ENCODE measurements at regions not wholly inside any gene's neighbourhood (a gene's known extent, or its start where the extent isn't known, plus 50 kb on each side); places are given as distances from the start of the nearest gene placed in this dataset.
A peak's percentile ranks its signal among the peaks of the same experiment; 100 is the strongest.

DNA sequence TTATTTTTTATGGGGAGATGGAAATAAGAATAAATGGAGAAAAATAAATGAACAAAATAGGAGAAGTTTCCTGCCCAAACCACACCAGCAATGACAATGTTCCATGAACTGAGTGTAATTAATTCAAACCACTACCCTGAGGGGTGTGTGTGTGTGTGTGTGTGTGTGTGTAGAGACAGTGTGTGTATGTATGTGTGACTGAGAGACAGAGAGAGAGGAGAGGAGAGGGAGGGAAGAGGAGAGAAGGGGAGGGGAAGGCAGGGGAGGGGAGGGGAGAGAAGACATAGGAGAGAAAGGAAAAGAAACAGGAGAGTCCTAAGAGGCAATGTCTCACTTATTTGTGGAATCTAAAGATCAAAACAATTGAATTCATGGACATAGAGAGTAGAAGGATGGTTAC, 65.0 kb upstream of the POU2AF1 start:
- no peak for DNase-seq

DNA sequence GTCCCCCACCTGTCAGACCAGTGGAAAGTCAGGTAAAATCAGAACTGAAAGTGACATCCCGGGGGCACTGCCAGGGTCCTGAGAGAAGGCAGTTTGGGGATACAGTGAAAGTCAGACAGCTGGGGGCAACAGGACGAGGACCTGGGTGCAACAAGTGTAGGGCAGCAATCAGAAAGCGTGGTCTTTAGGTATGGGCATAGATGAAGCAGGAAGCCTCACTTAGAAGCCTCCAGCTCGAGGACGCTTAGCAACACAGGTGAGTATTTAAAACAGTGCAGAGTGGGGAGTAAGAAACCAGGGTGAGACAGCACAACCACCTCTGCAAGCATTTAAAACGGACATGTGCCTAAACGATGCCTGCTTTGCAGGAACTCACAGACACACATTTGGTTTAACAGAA, 64.6 kb upstream of the POU2AF1 start:
- DNase-seq = no peak

DNA sequence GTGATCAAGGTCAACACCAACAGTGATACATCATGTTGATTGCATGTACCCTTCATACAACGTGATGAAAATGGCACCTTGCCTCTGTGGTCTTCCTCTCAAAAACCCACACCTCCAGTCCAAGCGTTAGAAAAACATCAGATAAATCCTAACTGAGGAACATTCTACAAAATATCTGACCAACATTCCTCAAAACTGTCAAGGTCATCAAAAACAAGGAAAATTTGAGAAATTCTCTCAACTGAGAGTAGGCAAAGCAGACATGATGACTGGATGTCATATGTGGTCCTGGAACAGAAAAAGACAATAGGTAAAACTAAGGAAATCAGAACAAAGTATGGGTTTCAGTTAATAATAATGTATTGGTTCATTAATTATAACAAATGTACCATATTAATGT, 64.0 kb upstream of the POU2AF1 start:
- DNase-seq = no peak

DNA sequence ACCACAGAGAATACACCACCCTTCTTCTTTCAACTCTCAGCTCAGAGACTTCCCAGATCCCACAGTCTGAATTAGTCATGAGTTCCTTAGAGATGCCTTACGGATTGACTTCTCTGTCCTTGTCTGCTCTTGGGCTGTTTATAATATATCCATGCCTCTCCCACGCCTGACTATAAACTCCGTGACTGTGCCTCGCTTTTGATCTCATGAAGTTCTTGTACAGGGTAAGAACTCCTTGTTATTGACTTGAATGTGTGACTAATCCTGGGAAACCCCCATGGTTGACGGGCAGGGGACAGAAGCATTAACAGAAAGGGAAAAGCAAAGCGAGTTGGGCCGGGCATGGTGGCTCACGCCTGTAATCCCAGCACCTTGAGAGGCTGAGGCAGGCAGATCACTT, 62.4 kb upstream of the POU2AF1 start:
- DNase-seq = peak; percentile 7

DNA sequence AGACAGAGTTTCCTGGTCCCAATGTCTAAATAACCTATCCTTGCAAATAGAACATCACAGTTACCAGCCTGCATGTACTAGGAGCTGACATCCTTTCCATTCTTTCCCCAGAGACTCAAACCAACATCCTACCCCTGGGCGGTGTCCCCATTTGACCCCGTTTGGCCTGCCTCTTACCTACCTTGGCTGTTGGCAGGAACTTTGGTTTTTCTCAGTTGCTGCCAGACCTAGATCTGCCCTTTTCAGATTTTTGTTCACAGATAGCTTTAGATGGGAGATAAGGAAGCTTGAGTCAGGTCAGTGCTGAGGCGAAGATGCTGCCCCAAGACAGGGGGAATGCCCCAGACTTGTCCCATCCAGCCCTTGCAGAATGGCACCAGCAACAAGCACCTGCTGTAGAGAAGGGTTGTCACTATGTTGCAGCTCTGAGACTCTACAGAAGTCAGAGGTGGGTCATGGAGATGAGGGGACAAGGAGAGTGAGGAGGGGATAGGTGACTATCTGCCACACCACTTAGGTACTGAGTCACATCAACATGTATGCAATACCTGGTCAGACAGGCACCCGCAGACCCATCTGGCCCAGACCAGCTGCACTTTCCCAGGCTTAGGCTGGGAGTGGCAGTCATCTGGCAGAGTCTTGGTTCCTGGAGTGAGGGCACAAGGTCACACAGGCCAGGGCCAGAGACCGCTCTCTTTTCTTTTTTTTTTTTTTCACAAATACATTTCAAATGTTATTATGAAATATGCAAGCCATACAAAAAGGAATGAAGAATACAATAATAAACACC, 61.5 kb upstream of the POU2AF1 start:
- DNase-seq = no peak

DNA sequence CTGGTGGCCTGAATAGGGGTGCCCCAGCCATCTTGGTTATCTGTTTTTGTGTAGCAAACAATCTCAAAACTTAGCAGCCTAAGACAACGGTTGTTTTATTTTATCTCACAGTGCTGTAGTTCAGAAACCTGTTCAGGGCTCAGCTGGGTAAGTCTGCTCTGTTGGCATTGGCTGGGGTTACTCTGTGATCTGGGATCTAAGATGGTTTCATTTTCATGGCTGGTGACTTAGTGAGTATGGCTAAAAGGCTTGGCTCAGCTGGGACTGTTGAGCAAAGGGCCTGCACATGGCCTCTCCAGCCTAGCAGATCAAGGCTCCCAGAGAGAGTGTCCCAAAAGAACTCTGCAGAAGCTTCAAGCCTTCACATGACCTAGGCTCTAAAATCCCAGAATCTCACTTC, 60.8 kb upstream of the POU2AF1 start:
- DNase-seq = no peak

DNA sequence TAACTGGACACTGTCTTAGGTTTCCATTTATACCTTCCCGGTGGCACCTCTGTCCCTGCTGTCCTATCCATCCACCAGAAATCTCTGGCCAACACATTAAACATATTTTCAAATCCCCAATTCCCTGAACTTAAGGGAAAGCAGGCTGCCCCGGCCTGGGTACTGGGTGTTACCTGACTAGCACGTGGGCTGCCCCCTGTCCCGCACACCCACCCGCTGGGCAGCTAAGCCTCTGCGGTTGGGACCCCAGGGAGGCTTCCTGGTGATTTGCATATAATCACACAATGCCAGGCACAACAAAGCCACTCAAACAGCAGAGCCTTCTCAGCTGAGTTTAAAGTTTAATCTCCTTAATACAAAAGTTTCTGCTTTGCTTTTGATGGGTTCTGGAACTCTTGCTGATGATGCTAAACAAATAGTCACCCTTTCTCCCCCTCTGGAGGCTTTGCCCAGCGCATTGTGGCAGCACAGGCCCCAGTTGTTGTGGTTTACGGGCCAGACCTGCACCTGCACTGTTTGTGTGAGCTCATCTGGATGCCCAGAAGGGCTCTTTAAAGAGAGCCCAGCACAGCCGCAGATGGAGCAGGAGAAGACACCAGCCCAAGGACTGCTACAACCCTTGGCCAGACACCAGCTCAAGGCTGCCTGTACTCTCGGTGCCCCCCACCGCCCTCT, 59.9 kb upstream of the POU2AF1 start:
- DNase-seq = no peak

DNA sequence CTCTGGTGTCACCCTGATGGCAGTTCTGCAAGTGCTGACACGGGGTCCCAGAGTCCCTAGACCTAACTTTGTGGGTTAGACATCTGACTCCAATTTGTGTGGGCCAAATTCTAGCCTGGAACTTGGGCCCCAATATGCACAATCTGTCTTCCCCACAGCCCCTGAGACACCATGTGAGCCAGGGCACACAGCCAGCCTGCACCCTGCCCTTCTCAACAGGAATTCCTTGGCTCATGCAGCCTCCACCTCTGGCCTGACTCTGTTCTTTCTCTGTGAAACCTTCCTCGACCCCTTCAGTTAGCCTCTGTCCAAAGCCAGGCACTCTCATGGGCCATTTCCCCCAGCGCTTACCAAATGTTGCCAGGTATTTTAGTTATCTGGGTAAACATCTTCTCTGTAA, 59.1 kb upstream of the POU2AF1 start:
- DNase-seq = no peak

DNA sequence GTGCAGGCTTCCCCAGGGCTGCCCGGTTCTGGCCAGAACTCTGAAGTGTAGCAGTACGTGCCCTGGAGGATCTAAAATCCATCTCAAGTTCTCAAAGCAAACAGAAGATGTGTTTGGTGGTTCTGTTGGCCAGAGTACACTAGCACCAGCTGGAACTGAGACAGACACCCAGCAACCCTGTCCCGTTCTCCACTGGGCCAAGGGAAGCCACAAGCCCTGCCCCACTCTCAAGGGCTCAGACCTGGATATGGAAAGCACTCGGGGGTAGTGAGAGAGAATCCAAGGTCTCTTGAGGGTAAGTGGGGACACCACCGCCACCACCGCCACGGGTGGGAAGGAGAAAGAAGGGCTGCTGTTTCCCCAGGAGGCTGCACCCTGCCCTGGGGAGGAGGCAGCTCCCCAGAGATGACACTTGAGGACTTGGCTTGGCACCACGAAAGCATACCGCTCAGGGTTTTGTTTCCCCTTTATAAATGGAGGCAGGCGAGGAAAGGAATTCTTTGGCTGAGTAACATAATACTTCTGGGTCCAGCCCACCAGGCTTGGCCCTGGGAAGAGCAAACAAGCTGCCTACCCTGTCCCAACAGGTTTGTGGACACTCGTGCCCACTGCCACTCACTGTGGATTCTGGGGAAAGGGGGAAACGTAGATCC, 56.1 kb upstream of the POU2AF1 start:
- no peak for DNase-seq

DNA sequence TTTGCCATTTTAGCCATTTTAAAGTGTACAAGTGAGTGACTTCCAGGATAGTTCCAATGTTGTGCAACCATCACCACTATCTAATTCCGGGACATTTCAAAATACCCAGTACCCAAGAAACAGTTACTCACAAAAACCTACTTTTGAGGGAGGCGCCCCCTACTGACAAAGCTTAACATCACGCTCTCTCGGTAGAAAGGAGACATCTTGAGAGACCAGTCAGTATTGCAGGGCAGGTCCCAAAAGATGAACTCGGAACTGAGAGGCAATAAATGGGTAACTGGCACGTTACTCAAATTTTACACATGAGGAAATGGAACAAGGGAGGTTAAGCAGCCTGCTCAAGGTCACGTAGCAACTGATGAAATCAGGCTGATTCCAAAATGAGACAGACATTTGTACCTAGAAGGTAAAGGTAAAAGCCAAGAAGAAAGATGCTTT, 50.0 kb upstream of the POU2AF1 start:
- DNase-seq = peak; percentile 77
